ENCODE measurements at regions not wholly inside any gene's neighbourhood (a gene's known extent, or its start where the extent isn't known, plus 50 kb on each side); places are given as distances from the start of the nearest gene placed in this dataset.

- no peak overlapping the region for H2AFZ ChIP-seq (ENCODE audit: low read depth, low read length)
- H3K36me3 ChIP-seq (ENCODE audit: insufficient read depth, low read length): no peaks in the 10 kb centered on the region
- no peaks in the 10 kb centered on the region for H3K4me1 ChIP-seq (ENCODE audit: insufficient read depth, low read length)
- H3K27me3 ChIP-seq (ENCODE audit: insufficient read depth, low read length, poor library complexity): no peaks in the 10 kb centered on the region
- H3K9me3 ChIP-seq (ENCODE audit: insufficient read depth, low read length, severe bottlenecking): no peaks in the 10 kb centered on the region
- ATAC-seq (ENCODE audit: insufficient read depth, low read depth) (no peak), DNase-seq (no peak)
- no peak overlapping the region for H3K4me3 ChIP-seq (ENCODE audit: low read depth in 1 of 2, low read length in 2 of 2)
- TF ChIP-seq CTCF (IDR thresholded peaks at IDR 0.05; ENCODE audit: borderline replicate concordance, extremely low read depth, low read length, poor library complexity, severe bottlenecking) (no peak), EZH2 (IDR thresholded peaks at IDR 0.05; ENCODE audit: borderline replicate concordance, low read depth, low read length, severe bottlenecking) (no peak)
- no peak overlapping the region for H3K4me2 ChIP-seq (ENCODE audit: insufficient read depth, low read length)
- no peak overlapping the region for H3K27ac ChIP-seq (ENCODE audit: low read length)
- no peaks in the 10 kb centered on the region for H4K20me1 ChIP-seq (ENCODE audit: insufficient read depth, low read length)
- H3K79me2 ChIP-seq (ENCODE audit: insufficient read depth, low read length): no peaks in the 10 kb centered on the region
- no peak overlapping the region for H3K9ac ChIP-seq (ENCODE audit: low read depth, low read length)
Observed at GRCh38 chr2:76251342-76251741, 540.6 kb upstream of the GCFC2 start.

GRCh38 chr2:76247006-76247405 lies 536.3 kb upstream of the GCFC2 start:
- Histone ChIP-seq H3K4me1 (ENCODE audit: insufficient read depth, low read length) (no peaks in the 10 kb centered on the region), H3K27me3 (ENCODE audit: insufficient read depth, low read length, poor library complexity) (no peaks in the 10 kb centered on the region), H3K79me2 (ENCODE audit: insufficient read depth, low read length) (no peaks in the 10 kb centered on the region), H3K36me3 (ENCODE audit: insufficient read depth, low read length) (no peaks in the 10 kb centered on the region), H4K20me1 (ENCODE audit: insufficient read depth, low read length) (no peaks in the 10 kb centered on the region), H3K27ac (ENCODE audit: low read length) (no peak overlapping the region), H3K4me3 (ENCODE audit: low read depth in 1 of 2, low read length in 2 of 2) (no peak overlapping the region), H3K9me3 (ENCODE audit: insufficient read depth, low read length, severe bottlenecking) (no peaks in the 10 kb centered on the region), H3K9ac (ENCODE audit: low read depth, low read length) (no peak overlapping the region), H2AFZ (ENCODE audit: low read depth, low read length) (no peak overlapping the region), H3K4me2 (ENCODE audit: insufficient read depth, low read length) (no peak overlapping the region)
- DNase-seq (no peak), ATAC-seq (ENCODE audit: insufficient read depth, low read depth) (no peak)
- TF ChIP-seq CTCF (IDR thresholded peaks at IDR 0.05; ENCODE audit: borderline replicate concordance, extremely low read depth, low read length, poor library complexity, severe bottlenecking) (no peak), EZH2 (IDR thresholded peaks at IDR 0.05; ENCODE audit: borderline replicate concordance, low read depth, low read length, severe bottlenecking) (no peak)

- no peaks in the 10 kb centered on the region for H3K4me1 ChIP-seq (ENCODE audit: insufficient read depth, low read length)
- H3K4me3 ChIP-seq (ENCODE audit: low read depth in 1 of 2, low read length in 2 of 2): no peak overlapping the region
- no peak overlapping the region for H3K4me2 ChIP-seq (ENCODE audit: insufficient read depth, low read length)
- no peaks in the 10 kb centered on the region for H3K79me2 ChIP-seq (ENCODE audit: insufficient read depth, low read length)
- no peak overlapping the region for H3K27ac ChIP-seq (ENCODE audit: low read length)
- no peaks in the 10 kb centered on the region for H3K27me3 ChIP-seq (ENCODE audit: insufficient read depth, low read length, poor library complexity)
- no peaks in the 10 kb centered on the region for H4K20me1 ChIP-seq (ENCODE audit: insufficient read depth, low read length)
- H3K9me3 ChIP-seq (ENCODE audit: insufficient read depth, low read length, severe bottlenecking): no peaks in the 10 kb centered on the region
- TF ChIP-seq EZH2 (IDR thresholded peaks at IDR 0.05; ENCODE audit: borderline replicate concordance, low read depth, low read length, severe bottlenecking) (no peak), CTCF (IDR thresholded peaks at IDR 0.05; ENCODE audit: borderline replicate concordance, extremely low read depth, low read length, poor library complexity, severe bottlenecking) (no peak)
- no peak for DNase-seq
- H2AFZ ChIP-seq (ENCODE audit: low read depth, low read length): no peak overlapping the region
- no peak for ATAC-seq (ENCODE audit: insufficient read depth, low read depth)
- no peaks in the 10 kb centered on the region for H3K36me3 ChIP-seq (ENCODE audit: insufficient read depth, low read length)
- no peak overlapping the region for H3K9ac ChIP-seq (ENCODE audit: low read depth, low read length)
Observed at GRCh38 chr2:76211991-76212985, 501.6 kb upstream of the GCFC2 start.
